Ammon's horn (tissue), 1 donor: ENCODE measurements at regions not wholly inside any gene's neighbourhood (a gene's known extent, or its start where the extent isn't known, plus 50 kb on each side); places are given as distances from the start of the nearest gene placed in this dataset.

ENCODE experiments used
- DNase-seq: peaks from one replicate; pipeline ENCODE4 v3.0.0-alpha.2; 2016; ENCODE audit warnings: low spot score

DNA sequence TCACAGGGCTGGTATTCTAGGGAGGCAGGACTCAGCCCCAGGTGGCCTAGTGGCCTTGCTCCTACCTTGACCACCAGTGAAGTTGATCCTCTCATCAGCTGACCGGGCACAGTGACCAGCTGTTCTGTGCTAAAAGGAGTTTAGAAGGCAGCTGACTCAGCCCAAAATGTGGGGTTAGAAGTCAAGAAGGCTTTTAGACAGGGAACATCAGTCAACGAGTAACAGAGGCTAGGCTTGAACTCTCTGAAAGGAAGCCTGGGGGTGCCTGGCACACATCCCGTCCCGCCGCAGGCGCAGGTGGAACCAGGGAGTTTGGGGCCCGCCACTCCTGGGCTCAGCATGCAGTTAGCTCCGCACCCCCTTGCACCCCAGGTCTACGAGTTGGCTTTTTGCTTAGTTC, 114.9 kb upstream of the SLC45A1 start:
- no peak for DNase-seq

DNA sequence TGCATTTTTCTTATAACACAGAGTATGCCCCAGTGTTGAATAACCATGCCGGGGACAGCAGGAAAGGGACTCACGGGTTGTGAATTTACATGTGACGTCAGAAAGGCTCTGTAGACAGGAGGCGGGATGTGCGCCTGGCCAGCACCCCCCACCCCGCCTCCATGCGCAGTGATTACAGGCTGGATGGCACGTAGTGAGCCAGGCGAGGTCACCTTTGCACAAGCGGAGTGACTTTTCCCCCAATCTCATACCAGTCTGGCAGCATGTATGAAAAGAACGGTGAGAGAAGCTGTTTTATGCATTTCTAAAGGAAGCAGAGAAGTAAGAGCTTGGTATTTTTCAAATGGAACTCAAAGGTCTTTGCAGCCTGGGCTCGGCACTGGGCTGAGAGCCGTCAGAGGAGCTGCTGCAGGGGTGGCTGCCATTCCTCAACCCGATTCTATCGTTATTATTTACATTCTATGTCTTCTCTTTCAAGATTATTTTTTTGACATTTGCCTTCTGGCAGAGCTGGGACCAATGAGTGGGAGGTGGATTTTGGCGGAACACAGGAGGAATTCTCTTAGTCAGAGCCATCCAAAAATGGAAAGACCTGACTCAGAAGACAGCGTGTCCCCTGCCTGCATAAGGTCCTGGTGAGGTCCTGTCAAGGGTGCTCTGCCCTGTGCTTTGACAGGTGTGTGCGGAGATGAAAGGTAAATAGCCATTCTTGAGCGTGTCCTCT, 115.6 kb upstream of the SLC45A1 start:
- no peak for DNase-seq

DNA sequence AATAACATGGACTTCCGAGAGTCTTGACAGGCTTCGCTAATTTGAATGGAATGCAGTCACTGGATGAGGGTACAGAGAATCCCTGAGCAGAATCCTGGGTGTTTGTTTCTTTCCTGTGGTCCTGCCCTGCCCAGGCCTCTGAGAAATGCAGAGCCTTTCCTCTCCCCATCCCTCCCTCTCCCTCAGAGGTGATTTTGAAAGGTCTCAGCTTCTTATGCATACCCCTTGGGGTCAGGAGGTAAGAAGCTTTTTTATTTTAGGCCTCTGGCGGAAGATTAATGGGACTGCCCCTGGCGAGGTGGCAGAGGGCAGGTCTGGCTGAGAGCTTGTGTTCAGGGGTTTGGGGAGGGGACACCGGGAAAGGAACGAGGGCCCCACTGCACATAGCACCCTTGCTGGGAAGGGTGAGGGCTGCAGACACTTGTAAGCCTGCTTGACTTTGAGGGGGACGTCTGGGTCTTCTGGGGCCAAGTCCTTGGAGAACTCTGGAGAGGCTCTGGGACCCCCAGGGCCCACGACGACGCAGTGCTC, 116.5 kb upstream of the SLC45A1 start:
- no peak for DNase-seq

DNA sequence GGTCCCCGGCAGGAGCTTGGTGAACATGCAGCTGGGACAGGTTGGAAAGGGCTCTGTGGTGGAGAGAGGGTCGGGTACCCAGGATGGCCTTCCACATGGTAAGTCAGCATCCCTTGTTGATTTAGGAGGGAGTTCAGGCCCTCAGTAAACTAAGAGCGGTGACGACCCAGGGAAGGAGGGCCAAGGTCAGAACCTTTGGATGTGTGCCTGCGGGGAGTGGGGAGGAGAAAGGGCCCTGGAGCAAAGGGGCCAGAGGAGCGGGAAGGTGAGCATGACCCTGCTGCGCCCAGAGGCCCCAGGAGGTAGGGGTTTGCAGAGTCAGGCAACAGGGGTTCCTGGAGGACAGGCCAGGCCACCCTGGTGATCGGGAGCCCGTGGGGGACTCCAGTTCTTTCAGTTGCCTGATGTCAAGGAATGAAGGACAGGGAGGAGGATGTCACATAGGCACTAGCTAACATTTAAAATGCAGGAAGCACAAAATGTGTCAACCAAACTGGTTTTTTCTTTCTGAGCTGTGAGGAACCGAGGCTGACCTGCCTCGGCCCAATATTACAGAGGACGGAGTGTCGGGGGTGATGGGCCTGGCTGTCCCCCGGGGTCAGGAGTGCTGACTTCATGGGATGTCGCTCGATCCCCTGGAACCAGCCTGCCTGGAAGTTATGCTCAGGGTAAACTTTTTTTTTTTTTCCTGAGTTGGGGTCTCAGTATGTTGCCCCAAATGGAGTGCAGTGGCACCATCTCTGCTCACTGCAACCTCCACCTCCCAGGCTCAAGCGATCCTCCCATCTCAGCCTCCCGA, 117.4 kb upstream of the SLC45A1 start:
- no peak for DNase-seq

DNA sequence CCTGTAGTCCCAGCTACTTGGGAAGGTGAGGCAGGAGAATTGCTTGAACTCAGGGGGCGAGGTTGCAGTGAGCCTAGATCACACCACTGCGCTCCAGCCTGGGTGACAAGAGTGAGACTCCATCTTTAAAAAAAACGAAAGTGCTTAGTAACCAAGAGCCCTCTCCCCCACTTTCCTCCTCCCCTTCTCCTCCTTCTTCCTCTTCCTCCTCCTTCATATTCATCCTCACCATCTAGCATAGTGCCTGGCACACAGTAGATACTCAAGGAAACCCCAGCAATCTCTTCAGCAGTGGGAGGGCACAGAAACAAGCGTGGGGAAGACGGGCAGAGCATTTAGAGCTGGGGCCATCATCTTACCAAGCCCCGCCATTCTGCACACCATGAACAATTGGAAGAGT, 119.4 kb upstream of the SLC45A1 start:
- no peak for DNase-seq

DNA sequence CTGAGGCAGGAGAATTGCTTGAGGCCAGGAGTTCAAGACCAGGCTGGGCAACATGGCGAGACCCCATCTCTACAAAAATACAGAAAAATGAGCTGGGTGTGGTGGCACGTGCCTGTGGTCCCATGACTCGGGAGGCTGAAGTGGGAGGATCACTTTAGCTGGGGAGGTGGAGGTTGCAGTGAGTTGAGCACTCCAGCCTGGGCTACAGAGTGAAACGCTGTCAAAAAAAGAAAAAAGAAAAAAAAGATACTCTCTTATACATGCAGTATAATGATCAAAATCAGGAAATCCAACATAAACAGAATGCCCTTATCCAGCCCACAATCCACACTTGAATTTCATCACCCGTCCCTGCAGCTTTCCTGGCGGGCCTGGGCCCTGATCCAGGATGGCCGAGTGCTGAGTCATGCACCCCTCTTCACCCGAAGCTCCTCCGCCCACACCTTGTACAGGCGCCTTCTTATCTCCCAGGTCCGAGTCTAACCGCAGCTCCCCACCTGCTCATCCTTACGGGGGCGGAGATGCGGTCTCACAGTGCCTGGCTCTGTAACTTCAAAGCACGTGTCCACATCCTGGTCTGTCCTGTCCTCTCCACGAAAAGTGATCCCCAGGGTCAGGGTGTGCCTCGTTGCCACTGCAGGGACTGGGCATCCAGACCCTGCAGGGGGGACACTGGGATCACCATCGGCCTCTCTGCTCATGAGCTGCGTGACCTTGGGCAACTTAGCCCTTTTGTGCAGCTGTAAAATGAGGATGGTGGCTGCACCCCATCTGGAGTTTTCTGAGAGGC, 120.2 kb upstream of the SLC45A1 start:
- no peak for DNase-seq

DNA sequence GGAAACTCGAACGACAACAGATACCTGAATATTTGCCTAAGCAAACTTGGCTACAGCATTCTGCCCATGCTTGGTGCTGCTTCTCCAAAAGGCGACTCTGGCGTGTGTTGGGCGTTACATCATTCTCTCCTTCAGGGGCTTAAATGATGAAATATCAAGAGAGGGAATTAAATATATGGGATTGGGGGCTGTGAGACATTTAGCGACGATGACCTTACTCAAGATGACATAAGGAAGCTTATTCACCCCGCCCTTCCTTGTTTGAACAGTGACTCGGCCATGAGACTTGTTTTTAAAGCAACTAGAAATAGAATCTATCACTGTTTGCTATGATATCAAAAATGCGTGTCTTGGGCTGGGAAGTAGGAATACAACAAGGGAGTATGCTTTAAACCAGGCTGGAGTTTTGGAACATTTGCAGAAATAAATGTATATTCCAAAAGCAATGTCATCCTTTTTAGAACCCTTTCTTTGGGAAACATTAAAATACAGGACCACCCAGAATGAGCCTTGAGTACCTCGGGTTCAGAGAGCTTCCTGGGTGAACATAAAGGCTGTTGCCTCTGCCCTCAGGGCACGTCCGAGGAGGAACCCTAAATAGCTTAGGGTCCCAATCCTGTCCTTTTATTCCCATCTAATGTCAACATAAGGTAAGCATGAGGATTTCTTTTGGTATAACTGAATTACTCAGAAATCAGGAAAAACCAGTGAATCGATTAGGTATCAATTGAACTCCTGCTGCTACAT, 123.3 kb upstream of the SLC45A1 start:
- no peak for DNase-seq

DNA sequence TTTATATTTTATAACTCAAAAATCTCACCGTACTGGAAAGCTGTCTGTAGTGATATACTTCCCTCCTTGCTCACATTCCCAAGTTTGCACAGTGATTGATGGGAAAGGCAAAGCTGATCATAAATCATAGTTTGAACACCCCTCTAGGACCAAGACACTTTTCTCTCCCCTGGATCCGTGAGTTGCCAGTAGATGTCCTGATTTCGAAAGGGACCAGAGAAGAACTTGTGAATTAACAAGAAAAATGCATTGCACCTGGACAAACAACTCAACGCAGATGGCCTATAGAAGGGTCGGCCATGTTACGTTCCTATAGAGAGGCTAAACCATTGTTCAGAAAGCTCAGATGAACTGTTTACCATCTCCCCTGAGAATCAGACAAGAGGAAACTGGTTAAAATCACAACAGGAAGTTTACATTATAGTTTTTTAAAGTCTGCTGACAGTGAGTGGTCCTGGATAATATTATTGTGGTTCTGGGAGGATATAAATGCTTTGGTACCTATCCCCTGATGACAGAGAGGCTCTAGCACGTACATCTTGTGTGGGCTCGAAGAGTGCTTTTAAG, 124.0 kb upstream of the SLC45A1 start:
- no peak for DNase-seq

DNA sequence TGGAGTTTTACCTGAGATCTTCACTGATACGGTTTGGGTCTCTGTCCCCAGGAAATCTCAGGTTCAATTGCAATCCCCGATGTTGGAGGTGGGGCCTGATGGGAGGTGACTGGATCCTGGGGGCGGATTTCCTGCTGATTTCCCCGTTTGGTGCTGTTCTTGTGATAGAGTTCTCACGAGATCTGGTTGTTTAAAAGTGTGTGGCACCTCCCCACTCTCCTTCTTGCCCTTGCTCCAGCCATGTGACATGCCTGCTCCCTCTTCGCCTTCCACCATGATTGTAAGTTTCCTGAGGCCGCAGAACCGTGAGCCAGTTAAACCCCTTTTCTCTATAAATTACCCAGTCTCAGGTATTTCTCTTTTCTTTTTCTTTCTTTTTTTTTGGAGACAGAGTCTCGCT, 126.4 kb upstream of the SLC45A1 start:
- no peak for DNase-seq

DNA sequence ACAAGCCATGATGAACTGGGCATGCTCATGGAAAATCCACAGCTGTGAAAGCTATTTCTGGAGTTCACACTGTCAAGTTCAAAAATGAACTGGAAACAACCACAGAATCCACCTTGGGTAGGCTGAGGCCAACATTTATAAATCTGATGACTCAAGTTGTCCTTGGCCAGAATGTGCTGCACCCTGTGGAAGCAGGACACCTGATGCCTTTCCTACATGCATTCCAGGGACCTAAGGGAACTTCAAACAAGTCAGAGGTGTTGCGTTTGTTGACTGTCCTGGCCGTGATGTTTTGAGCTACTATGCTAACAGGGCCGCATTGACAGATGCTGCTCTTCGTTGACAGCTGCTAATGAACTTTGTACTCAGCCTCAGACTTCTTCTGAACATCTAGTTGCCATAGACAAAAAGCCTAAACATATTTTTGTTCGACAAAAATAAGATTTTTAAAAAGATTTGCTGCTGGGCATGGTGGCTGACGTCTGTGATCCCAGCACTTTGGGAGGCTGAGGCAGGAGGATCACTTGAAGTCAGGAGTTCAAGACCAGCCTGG, 127.9 kb upstream of the SLC45A1 start:
- no peak for DNase-seq

DNA sequence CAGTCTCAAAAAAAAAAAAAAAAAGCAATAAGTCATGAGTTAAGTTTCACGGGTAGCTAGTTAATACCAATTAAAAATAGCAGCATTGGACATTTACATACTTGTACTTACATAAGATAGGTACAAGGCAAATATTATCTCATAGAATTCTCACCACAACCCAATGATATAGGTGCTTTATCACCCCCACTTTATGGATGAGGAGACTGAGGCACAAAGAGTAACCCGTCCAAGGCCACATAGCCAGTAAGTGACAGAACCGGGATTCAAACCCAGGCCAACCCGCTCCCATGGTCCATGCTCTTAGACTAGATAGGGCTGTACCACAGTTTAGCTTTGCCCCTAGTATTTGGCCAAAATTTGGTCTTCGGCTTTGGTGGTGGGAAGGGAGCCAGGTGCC, 132.5 kb upstream of the SLC45A1 start:
- no peak for DNase-seq

DNA sequence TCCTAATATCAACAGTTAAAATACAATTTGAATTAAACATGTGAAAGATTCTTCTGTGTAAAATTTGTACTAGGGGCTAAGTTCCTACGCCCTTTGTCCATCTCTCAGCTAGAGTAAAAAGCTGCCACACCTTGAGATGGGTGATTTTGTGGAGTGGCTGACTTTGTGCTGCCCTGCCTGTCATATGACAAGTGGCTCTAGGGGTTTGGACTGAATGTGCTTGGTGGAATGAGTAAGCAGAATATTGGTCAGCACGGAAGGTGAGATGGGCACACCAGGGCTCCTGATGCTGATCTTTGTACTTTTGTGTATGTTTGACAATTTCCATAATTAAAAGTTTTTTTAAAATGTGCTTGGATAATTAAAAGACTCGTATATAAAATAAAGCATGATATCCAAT, 133.6 kb upstream of the SLC45A1 start:
- no peak for DNase-seq

DNA sequence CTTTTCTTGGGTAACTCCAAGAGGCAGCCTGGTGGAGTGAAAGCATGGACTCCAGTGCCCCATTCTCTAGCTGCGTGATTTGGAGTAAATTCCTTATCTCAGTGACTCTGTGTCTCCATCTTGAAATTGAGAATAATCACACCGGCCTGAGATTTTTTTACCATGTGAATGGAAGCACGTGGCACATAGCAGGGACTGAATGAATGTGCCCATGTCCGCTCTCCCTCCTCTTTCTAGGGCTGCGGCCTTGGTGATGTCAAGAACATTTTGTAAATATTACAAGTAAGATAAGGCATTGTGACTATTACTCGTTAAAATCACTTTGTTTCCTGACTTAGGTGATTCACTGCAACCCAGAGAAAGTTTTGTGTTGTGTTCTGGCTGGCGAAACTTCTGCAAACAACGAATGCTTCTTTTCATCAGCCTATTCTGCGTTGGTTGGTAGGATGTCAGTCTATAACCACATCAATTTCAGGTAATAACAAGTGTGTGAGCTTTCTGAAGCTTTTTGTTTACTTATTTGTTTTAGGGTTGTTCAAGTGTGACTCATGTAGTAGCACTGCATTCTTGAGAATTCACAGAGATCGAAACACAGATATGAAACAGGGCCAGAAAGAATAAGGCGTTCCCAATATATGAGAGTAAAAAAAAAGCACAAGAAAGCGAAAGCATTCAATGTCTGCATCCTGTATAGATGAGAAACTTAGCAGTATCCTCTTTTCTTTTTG, 135.7 kb upstream of the SLC45A1 start:
- no peak for DNase-seq

DNA sequence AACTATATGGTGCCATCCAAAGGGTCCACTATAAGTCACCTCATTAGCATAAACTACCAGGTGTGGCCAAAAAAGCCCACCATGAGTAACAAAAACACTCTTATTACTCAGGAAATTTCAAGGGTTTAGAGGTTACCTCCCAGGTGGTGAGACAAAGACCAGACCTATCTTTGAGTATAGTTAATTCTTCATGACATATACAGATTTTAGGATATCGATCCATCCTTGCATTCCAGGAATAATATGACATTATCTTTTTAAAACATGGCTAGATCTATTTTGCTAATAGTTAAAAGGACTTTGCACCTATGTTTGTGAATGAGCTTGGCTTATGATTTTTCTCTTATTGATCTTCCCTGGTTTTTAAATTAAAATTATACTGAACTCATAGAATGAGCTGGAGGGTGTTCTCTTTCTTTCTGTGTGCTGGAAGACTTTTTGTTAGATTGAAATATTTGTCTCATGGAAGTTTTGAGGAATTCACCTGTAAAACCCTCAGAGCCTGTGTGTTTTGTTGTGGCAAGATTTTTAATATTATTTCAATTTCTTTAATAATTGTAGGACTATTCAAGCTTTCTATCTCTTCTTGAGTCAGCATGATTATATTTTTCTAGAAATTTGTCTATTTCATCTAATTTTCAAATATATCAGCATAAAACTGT, 138.7 kb upstream of the SLC45A1 start:
- DNase-seq = no peak

DNA sequence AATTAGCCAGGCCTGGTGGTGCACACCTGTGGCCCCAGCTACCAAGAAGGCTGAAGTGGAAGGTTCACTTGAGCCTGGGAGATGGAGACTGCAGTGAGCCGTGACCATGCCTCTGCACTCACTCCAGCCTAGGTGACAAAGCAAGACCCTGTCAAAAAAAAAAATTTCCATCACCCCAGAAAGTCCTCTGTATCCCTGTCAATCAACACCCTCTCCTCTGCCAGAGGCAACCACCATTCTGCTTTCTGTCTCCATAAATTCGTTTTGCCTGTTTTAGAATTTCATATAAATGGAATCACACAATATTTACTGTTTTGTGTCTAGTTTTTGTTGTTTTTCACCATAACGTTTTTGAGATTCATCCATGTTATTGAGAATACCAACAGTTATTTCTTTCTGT, 141.6 kb upstream of the SLC45A1 start:
- DNase-seq = no peak

DNA sequence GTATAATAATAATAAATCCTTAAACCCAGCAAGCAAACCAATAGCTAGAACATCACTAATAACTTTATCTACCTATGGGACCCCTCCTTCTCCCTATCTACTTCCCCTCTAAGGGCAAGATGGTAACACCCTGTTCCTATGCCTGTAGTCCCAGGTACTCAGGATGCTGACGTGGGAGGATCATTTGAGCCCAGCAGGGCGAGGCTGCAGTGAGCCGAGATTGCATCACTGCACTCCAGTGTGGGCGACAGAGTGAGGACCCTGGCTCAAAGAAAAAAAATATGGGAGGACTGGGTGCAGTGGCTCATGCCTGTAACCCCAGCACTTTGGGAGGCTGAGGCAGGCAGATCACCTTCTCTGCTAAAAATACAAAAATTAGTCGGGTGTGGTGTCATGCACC, 143.1 kb upstream of the SLC45A1 start:
- DNase-seq = no peak

DNA sequence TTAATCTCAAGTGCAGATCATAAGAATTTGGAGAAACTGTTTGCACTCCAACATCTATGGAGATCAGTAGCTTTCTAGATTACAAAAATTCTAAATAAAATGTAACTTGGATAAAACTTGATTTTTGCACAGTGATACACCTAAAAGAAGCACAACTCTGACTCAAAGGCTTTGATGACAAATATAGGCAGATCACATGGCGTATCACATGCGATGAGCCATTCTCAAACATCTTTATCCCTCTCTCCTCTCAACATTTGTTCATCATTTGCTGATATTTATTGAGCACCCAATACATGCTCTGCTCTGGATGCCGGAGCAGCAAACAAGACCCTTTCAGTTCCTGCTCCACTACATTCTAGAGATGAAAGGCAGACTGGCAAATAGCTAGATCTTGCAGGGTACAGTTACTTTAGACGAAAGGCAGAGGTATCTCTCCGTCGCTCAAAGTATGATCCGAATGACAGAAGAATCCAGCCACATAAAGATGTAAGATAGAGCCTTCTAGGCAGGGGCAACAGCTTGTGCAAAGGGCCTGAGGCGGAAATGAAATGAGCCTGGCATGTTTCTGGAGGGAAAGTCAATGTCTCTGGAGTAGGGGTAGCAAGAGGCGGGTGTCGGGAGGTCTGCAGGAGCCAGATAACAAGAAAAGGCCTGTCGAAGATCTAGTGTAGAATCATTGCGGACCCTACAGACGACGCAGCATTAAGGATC, 145.8 kb upstream of the ERRFI1 start:
- DNase-seq = no peak

DNA sequence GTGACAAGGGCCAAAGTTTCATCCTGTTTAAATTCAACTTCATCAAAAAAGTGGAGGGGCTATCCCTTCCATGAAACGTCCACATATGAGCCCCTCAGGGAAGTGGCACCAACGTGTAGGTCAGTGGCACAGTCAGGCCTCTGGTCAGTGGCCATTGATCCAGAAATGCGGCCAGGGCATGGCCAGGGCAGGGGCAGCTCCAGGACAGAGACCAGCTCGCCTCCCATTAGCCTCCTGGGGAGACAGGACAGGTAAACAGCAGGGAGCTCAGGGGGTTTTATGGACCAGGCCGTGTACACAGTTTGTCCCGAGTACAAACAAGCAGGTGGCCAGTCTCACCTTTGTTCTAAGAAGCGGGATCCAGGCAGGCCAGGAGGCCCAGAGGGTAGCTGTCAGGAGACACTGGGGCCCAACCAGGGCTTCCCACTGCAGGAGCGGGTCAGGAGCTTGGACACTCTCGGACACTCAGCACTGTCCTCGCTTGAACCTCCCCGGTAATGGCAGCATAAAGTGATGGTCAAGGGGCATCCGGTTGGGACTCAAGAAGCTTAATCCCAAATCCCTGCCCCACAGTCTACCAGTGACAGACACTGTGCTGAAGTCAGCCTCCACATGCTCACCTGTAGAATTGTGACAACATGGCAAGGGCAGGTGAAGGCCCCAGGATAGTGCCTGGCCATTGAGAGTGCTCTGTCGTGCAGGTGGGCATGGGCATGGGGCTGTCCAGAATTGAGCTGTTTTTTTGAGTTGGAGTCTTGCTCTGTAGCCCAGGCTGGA, 144.1 kb upstream of the ERRFI1 start:
- DNase-seq = no peak
